Neural cell (in vitro differentiated cells): ENCODE measurements at regions not wholly inside any gene's neighbourhood (a gene's known extent, or its start where the extent isn't known, plus 50 kb on each side); places are given as distances from the start of the nearest gene placed in this dataset.

Source experiments
- CTCF ChIP-seq: fragments of 450-650 bp; IDR thresholded peaks from 2 replicates; pipeline ENCODE4 v1.5.1; 2014; ENCODE audit warnings: antibody characterized with exemption, mild to moderate bottlenecking, moderate library complexity; ENCODE audit not compliant: poor library complexity, severe bottlenecking
- EP300 ChIP-seq: fragments of 450-650 bp; conservative IDR thresholded peaks from 2 replicates; pipeline ENCODE4 v1.6.1; 2014; ENCODE audit warnings: antibody characterized with exemption, mild to moderate bottlenecking, moderate library complexity; ENCODE audit not compliant: poor library complexity, severe bottlenecking

- TF ChIP-seq EP300 (no peak), CTCF (no peak)
Measured at GRCh38 chr5:68746643-68747420, 347.0 kb upstream of the SLC30A5 start.
